H1 (cell line): ENCODE measurements at regions not wholly inside any gene's neighbourhood (a gene's known extent, or its start where the extent isn't known, plus 50 kb on each side); places are given as distances from the start of the nearest gene placed in this dataset.

ENCODE experiments used
- E2F6 ChIP-seq: IDR thresholded peaks from 2 replicates; pipeline ENCODE4 v1.6.1; 2012; ENCODE audit warnings: inconsistent platforms
- HDAC6 ChIP-seq: IDR thresholded peaks from one replicate; pipeline ENCODE4 v1.7.1; 2012; ENCODE audit warnings: low read depth, mild to moderate bottlenecking, inconsistent platforms, low read length, moderate library complexity
- SIX5 ChIP-seq: IDR thresholded peaks from 2 replicates; pipeline ENCODE4 v1.6.1; 2011; ENCODE audit warnings: mild to moderate bottlenecking, low read depth, low read length
- SP2 ChIP-seq: IDR thresholded peaks from 2 replicates; pipeline ENCODE4 v1.6.1; 2012; ENCODE audit warnings: mild to moderate bottlenecking, low read length, inconsistent platforms

- no peak for TF ChIP-seq E2F6
- no peak for TF ChIP-seq SP2
- no peak for TF ChIP-seq HDAC6
- no peak for TF ChIP-seq SIX5
Measured at GRCh38 chr7:45451342-45452035, 122.7 kb upstream of the ADCY1 start (continued).
